ENCODE measurements at regions not wholly inside any gene's neighbourhood (a gene's known extent, or its start where the extent isn't known, plus 50 kb on each side); places are given as distances from the start of the nearest gene placed in this dataset.

DNA sequence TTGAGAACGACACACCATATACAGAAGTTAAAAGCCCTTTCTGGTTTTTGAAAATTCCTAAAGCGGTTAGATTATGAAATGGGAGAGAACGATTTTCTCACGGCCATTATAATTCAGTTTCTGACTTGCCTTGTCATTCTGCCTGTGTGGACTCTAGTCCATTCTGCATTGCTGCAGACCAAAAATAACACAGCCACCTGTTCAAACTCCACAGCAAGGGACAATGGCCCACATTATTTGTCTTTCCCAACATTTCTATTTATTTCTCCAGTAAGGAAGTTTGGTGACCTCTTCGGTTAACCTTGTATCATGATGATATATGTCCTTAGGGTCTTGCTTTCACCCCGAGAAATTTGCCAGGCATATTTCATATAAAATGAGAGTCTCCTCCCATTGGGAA lies 497.7 kb downstream of the BRINP1 start:
- DNase-seq (ENCODE audit: low read depth, low spot score) = no peak
- in situ Hi-C loops (cut with HindIII; ENCODE audit: low sequenced_read_pairs) = no loop called here
- TF ChIP-seq, protein P1, sequence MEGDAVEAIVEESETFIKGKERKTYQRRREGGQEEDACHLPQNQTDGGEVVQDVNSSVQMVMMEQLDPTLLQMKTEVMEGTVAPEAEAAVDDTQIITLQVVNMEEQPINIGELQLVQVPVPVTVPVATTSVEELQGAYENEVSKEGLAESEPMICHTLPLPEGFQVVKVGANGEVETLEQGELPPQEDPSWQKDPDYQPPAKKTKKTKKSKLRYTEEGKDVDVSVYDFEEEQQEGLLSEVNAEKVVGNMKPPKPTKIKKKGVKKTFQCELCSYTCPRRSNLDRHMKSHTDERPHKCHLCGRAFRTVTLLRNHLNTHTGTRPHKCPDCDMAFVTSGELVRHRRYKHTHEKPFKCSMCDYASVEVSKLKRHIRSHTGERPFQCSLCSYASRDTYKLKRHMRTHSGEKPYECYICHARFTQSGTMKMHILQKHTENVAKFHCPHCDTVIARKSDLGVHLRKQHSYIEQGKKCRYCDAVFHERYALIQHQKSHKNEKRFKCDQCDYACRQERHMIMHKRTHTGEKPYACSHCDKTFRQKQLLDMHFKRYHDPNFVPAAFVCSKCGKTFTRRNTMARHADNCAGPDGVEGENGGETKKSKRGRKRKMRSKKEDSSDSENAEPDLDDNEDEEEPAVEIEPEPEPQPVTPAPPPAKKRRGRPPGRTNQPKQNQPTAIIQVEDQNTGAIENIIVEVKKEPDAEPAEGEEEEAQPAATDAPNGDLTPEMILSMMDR (IDR thresholded peaks at IDR 0.05; ENCODE audit: low read depth, low read length) = no peak
- no peak overlapping the region for H3K4me3 ChIP-seq (ENCODE audit: low read depth, low read length)

DNA sequence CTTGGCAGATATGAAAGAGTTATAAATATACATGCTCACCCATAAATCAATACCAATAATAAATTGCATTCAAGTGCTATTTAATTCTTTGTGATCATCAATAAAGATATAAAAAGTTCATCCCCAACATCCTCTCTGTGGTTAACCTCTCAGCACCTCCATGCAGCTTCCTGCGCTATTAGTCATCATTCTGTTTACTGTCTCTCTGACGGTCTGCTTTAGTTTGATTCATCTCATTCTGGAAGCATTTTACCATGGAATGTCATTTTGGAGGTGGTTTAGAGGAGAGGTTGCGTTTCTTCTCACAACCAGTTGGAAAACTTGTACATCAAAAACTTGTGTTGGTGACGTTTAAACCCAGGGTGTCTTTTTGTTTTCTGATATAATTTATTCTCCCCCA lies 486.6 kb downstream of the BRINP1 start:
- in situ Hi-C loops (cut with HindIII; ENCODE audit: low sequenced_read_pairs) = no loop called here
- TF ChIP-seq, protein P1 (IDR thresholded peaks at IDR 0.05; ENCODE audit: low read depth, low read length) = no peak
- DNase-seq (ENCODE audit: low read depth, low spot score) = peak; percentile 12
- no peak overlapping the region for H3K4me3 ChIP-seq (ENCODE audit: low read depth, low read length)

DNA sequence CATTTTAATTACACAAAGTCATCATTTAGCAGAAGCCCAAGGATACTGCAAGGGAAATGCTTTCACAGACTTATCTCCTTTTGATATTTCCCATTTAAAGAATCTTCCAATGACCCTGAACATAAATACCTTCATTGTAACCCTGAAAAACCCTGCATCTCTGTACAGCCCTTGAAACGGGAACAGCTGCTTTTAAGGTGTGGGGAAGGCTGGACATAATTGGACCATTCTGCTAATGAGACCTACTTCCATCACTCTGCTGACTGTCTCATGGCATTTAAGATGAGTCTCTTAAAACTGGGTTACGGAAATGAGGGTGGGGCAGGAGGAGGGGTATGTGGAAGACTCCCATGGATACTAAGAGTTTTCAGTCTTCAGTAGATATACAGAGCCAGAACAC lies 485.8 kb downstream of the BRINP1 start:
- in situ Hi-C loops (cut with HindIII; ENCODE audit: low sequenced_read_pairs) = no loop called here
- TF ChIP-seq, protein P1 (IDR thresholded peaks at IDR 0.05; ENCODE audit: low read depth, low read length) = no peak

DNA sequence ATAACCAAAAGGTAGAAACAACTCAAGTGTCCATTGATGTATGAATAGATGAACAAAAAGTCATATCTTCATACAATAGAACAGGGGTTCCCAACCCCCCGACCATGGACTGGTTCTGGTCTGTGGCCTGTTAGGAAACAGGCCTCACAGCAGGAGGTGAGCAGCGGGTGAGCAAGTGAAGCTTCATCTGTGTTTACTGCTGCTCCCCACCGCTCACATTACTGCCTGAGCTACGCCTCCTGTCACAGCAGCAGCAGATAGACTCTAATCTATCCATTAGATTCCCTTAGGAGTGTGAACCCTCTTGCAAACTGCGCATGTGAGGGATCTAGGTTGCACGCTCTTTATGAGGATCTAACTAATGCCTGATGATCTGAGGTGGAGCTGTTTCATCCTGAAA lies 478.0 kb downstream of the BRINP1 start:
- TF ChIP-seq, protein P1 (IDR thresholded peaks at IDR 0.05; ENCODE audit: low read depth, low read length) = no peak
- in situ Hi-C loops (cut with HindIII; ENCODE audit: low sequenced_read_pairs) = no loop called here
- no peak for DNase-seq (ENCODE audit: low read depth, low spot score)
- no peak overlapping the region for H3K4me3 ChIP-seq (ENCODE audit: low read depth, low read length)

More for the DNA sequence above, 485.8 kb downstream of the BRINP1 start:
- no peak for DNase-seq (ENCODE audit: low read depth, low spot score)
- no peak overlapping the region for H3K4me3 ChIP-seq (ENCODE audit: low read depth, low read length)

DNA sequence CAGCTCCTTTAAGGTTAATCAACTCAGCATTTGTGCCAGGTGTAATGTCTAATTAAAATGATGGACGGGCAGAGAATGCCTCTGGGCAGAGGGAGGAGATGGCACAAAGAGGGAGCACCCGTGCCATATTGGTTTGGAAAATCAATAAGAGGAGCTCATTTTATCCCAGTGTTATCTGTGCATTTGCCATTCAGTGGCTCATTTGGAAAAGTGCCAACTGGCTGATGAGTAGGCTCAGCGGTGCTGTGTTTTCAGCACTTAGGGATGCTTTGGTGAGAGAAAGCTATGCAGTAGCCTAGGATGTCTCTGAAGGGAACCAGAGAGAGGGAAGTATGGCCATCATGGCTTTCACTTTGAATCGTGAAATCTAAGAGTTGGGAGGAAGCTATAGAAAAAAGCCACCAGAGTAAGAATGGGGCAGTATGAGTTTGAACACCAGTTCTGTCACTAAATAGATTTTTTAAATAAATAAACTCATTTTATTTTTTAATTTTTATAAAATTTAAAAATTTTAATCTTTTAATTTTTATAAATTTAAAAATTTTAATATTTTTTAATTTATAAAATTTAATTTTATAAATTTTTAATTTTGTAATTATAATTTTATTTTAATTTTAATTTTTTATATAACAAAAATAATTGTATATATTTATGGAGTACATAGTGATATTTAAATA lies 472.8 kb downstream of the BRINP1 start:
- in situ Hi-C loops (cut with HindIII; ENCODE audit: low sequenced_read_pairs) = no loop called here
- TF ChIP-seq, protein P1 (IDR thresholded peaks at IDR 0.05; ENCODE audit: low read depth, low read length) = no peak
- no peak overlapping the region for H3K4me3 ChIP-seq (ENCODE audit: low read depth, low read length)
- DNase-seq (ENCODE audit: low read depth, low spot score) = no peak

DNA sequence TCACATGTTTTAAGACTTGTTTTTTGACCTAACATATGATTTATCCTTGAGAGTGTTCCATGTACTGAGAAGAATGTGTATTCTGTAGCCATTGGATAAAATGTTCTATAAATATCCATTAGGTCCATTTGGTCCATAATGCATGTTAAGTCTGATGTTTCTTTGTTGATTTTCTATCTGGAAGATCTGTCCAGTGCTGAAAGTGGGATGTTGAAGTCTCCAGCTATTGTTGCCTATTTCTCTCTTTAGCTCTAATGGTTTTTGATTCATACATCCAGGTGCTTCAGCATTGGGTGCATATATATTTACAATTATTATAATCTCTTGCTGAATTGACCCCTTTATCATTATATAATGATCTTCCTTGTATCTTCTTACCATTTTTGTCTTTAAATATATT lies 451.1 kb downstream of the BRINP1 start:
- no peak overlapping the region for H3K4me3 ChIP-seq (ENCODE audit: low read depth, low read length)
- DNase-seq (ENCODE audit: low read depth, low spot score) = no peak
- in situ Hi-C loops (cut with HindIII; ENCODE audit: low sequenced_read_pairs) = no loop called here
- TF ChIP-seq, protein P1 (IDR thresholded peaks at IDR 0.05; ENCODE audit: low read depth, low read length) = no peak
